Keratinocyte (primary cell): ENCODE measurements at regions not wholly inside any gene's neighbourhood (a gene's known extent, or its start where the extent isn't known, plus 50 kb on each side); places are given as distances from the start of the nearest gene placed in this dataset.

Source experiments
- DNase-seq: peaks from one replicate; pipeline ENCODE4 v3.0.0-alpha.2; 2011; ENCODE audit warnings: low read depth, missing footprints, low spot score
- FAIRE-seq: peaks from 2 replicates; lab custom pipeline; 2011; peaks lifted over from hg19 to GRCh38; lab: Jason Lieb, UNC
- H2AFZ ChIP-seq: 2 replicates; pipeline ENCODE4 v1.6.0; 2012; ENCODE audit warnings: low read length, control low read depth, inconsistent platforms; ENCODE audit not compliant: control insufficient read depth
- H3K27ac ChIP-seq: 2 replicates; pipeline ENCODE4 v1.5.1; 2011; ENCODE audit warnings: low read length; ENCODE audit not compliant: control insufficient read depth, insufficient read depth
- H3K27me3 ChIP-seq: 3 replicates; pipeline ENCODE4 v1.6.0; 2011; ENCODE audit warnings: low read length; ENCODE audit not compliant: control insufficient read depth, insufficient read depth; ENCODE audit errors: extremely low read depth
- H3K36me3 ChIP-seq, 2 experiments: 2 replicates in 1 of 2; 3 replicates in 1 of 2; pipeline ENCODE4 v1.5.1; 2011; ENCODE audit warnings: low read length in 2 of 2, mild to moderate bottlenecking in 1 of 2; ENCODE audit not compliant: control insufficient read depth in 2 of 2, insufficient read depth in 2 of 2; ENCODE audit errors: extremely low read depth in 1 of 2
- H3K4me1 ChIP-seq: 3 replicates; pipeline ENCODE4 v1.5.1; 2011; ENCODE audit warnings: low read length; ENCODE audit not compliant: control insufficient read depth, insufficient read depth; ENCODE audit errors: extremely low read depth
- H3K4me2 ChIP-seq: 3 replicates; pipeline ENCODE4 v1.6.0; 2011; ENCODE audit warnings: low read depth, low read length; ENCODE audit not compliant: control insufficient read depth, insufficient read depth; ENCODE audit errors: extremely low read depth
- H3K4me3 ChIP-seq, 3 experiments: fragments of 200-600 bp in 1 of 3; sonication (generic) in 1 of 3; 2 replicates in 2 of 3; 3 replicates in 1 of 3; pipeline ENCODE4 v1.5.1; 2011 to 2016; ENCODE audit warnings: low read length in 3 of 3, mild to moderate bottlenecking in 3 of 3, control low read depth in 2 of 3, inconsistent platforms in 1 of 3, low read depth in 1 of 3, mixed read lengths in 1 of 3, mixed run types in 1 of 3, moderate library complexity in 1 of 3; ENCODE audit not compliant: control insufficient read depth in 2 of 3, insufficient read depth in 2 of 3; ENCODE audit errors: extremely low read depth in 1 of 3
- H3K79me2 ChIP-seq: 2 replicates; pipeline ENCODE4 v1.6.0; 2012; ENCODE audit warnings: low read length; ENCODE audit not compliant: control insufficient read depth, insufficient read depth
- H3K9ac ChIP-seq: 3 replicates; pipeline ENCODE4 v1.6.0; 2011; ENCODE audit warnings: low read length; ENCODE audit not compliant: control insufficient read depth, insufficient read depth; ENCODE audit errors: extremely low read depth
- H3K9me1 ChIP-seq: 3 replicates; pipeline ENCODE4 v1.6.0; 2011; ENCODE audit warnings: low read length; ENCODE audit not compliant: control insufficient read depth, insufficient read depth; ENCODE audit errors: extremely low read depth
- H3K9me3 ChIP-seq: 2 replicates; pipeline ENCODE4 v1.5.1; 2012; ENCODE audit warnings: low read depth, low read length; ENCODE audit not compliant: control insufficient read depth
- H4K20me1 ChIP-seq: 3 replicates; pipeline ENCODE4 v1.6.0; 2011; ENCODE audit warnings: low read length; ENCODE audit not compliant: control insufficient read depth, insufficient read depth; ENCODE audit errors: extremely low read depth
- CTCF ChIP-seq, 3 experiments: IDR thresholded peaks in 1 of 3; conservative IDR thresholded peaks in 1 of 3; optimal IDR thresholded peaks in 1 of 3; 2 replicates in 2 of 3; 3 replicates in 1 of 3; pipeline versions ENCODE3 to v1.5.1; 2011; ENCODE audit warnings: low read length in 3 of 3, mild to moderate bottlenecking in 3 of 3, moderate library complexity in 2 of 3, control low read depth in 1 of 3, inconsistent platforms in 1 of 3; ENCODE audit not compliant: insufficient read depth in 2 of 3; ENCODE audit errors: extremely low read depth in 1 of 3
- EZH2 ChIP-seq: IDR thresholded peaks from one replicate; pipeline ENCODE4 v1.6.1; 2012; ENCODE audit warnings: inconsistent platforms, mild to moderate bottlenecking, low read length, moderate library complexity
- dilution Hi-C: fragments of 300-500 bp; cut with MboI; formaldehyde crosslinking; loops from one replicate; pipeline ENCODE4 v1.7.0; 2020; ENCODE audit warnings: low sequenced_read_pairs; ENCODE audit not compliant: extremely low pct_ligation_motif_present

GRCh38 chr14:56416213-56416612, 163.4 kb upstream of the TMEM260 start:
- no peak overlapping the region for H3K4me2 ChIP-seq
- no peak overlapping the region for H3K27ac ChIP-seq
- H3K4me3 ChIP-seq: no peak overlapping the region
- no peak for DNase-seq
- dilution Hi-C loops: no loop called here
- FAIRE-seq: no peak
- no peak for TF ChIP-seq EZH2
- no peak for TF ChIP-seq CTCF (optimal IDR thresholded peaks at IDR 0.05 in 1 of 3, IDR thresholded peaks at IDR 0.05 in 1 of 3, conservative IDR thresholded peaks at IDR 0.05 in 1 of 3; ENCODE audit: extremely low read depth in 1 of 3, insufficient read depth in 2 of 3, low read length in 3 of 3)
- peaks cover 6% of the 10 kb centered on the region for H3K27me3 ChIP-seq
- no peaks in the 10 kb centered on the region for H3K9me3 ChIP-seq
- no peak overlapping the region for H3K9ac ChIP-seq
- H2AFZ ChIP-seq: no peak overlapping the region
- H3K36me3 ChIP-seq: no peaks in the 10 kb centered on the region
- H4K20me1 ChIP-seq: no peaks in the 10 kb centered on the region
- H3K4me1 ChIP-seq: no peaks in the 10 kb centered on the region
- no peaks in the 10 kb centered on the region for H3K79me2 ChIP-seq
- H3K9me1 ChIP-seq: no peaks in the 10 kb centered on the region

GRCh38 chr14:56417173-56417572, 162.4 kb upstream of the TMEM260 start:
- Histone ChIP-seq H3K9ac (no peak overlapping the region), H3K9me3 (no peaks in the 10 kb centered on the region), H3K27me3 (peaks cover 3% of the 10 kb centered on the region), H3K36me3 (no peaks in the 10 kb centered on the region), H3K4me3 (no peak overlapping the region), H3K79me2 (no peaks in the 10 kb centered on the region), H3K4me2 (no peak overlapping the region), H2AFZ (no peak overlapping the region), H4K20me1 (no peaks in the 10 kb centered on the region), H3K4me1 (no peaks in the 10 kb centered on the region), H3K9me1 (no peaks in the 10 kb centered on the region), H3K27ac (no peak overlapping the region)
- FAIRE-seq (no peak), DNase-seq (no peak)
- dilution Hi-C loops: no loop called here
- TF ChIP-seq CTCF (optimal IDR thresholded peaks at IDR 0.05 in 1 of 3, IDR thresholded peaks at IDR 0.05 in 1 of 3, conservative IDR thresholded peaks at IDR 0.05 in 1 of 3; ENCODE audit: extremely low read depth in 1 of 3, insufficient read depth in 2 of 3, low read length in 3 of 3): no peak
- no peak for TF ChIP-seq EZH2
